ENCODE measurements at regions not wholly inside any gene's neighbourhood (a gene's known extent, or its start where the extent isn't known, plus 50 kb on each side); places are given as distances from the start of the nearest gene placed in this dataset.

DNA sequence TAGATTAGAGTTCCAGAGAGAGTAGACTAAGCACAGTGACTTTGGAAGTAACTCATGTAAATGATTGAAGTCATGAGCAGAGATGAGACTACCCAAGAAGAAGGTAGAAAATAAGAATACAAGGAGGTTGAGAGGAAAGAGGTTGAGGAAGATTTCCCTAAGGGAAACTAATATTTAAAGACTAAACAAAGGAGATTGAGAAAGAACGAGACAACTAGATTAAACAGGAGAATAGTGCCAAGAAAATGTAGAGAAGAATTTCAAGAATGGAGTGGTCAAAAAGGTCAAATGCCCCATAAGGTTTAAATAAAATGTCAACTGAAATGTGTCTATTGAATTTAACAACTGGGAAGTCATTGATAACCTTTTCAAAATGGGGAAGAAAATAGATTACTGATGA is 59.0 kb downstream of the RPS29 start:
- Mint-ChIP-seq H3K27me3 (peaks cover 14% of the 10 kb centered on the region), H3K9me3 (peaks cover 3% of the 10 kb centered on the region), H3K4me3 (no peak overlapping the region), H3K36me3 (no peaks in the 10 kb centered on the region), H3K27ac (no peak overlapping the region), H3K4me1 (no peaks in the 10 kb centered on the region)
- no peak for ATAC-seq (ENCODE audit: low read depth)
- no peak for DNase-seq
- POLR2A ChIA-PET = no interaction called here

DNA sequence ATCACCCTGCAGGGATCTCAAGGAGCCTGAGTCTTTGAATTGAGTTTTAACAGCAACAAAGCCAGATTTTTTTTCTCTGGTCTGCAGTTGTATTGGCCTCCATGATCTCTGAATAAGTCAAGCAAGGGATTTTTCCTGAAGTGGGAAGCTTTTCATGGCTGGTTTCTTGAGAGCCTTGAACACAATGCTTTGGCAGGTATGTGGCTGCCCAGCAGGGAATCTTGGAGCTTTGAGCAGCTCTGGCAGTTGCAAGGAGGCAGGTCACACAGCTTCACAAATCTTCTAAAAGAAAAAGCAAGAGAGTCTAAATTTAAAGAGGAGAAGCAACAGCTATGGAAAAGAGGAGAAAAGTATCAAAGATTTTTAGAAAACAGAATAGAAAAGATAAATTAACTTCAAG is 60.1 kb downstream of the RPS29 start:
- peaks cover 2% of the 10 kb centered on the region for H3K9me3 Mint-ChIP-seq
- H3K4me3 Mint-ChIP-seq = no peak overlapping the region
- POLR2A ChIA-PET = no interaction called here
- H3K36me3 Mint-ChIP-seq = no peaks in the 10 kb centered on the region
- no peaks in the 10 kb centered on the region for H3K4me1 Mint-ChIP-seq
- no peak for ATAC-seq (ENCODE audit: low read depth)
- H3K27ac Mint-ChIP-seq = no peak overlapping the region
- DNase-seq = no peak
- H3K27me3 Mint-ChIP-seq = peaks cover 10% of the 10 kb centered on the region

DNA sequence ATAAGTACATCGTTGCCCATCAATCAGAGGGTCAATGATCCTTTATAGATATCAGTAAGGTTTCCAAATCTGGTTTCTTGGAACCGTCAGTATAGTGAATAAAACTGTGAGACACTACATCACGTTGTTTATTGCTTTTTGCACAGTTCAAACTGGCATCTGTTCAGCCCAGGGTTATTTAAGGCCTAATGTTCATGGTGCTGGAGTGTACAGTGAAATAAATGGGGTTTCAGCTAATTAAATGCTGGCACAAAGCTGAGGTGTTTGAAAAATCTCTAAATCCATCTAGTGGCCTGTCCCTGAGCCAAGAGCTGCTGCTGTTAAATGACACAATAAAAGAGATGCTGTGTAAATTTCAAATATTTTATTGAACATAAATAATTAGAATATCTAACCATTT is 69.9 kb downstream of the RPS29 start:
- ATAC-seq (ENCODE audit: low read depth) (no peak), DNase-seq (no peak)
- Mint-ChIP-seq H3K27ac (no peak overlapping the region), H3K4me1 (no peaks in the 10 kb centered on the region), H3K9me3 (no peaks in the 10 kb centered on the region), H3K27me3 (peaks cover under 1% of the 10 kb centered on the region), H3K4me3 (no peak overlapping the region), H3K36me3 (no peaks in the 10 kb centered on the region)
- POLR2A ChIA-PET = no interaction called here

DNA sequence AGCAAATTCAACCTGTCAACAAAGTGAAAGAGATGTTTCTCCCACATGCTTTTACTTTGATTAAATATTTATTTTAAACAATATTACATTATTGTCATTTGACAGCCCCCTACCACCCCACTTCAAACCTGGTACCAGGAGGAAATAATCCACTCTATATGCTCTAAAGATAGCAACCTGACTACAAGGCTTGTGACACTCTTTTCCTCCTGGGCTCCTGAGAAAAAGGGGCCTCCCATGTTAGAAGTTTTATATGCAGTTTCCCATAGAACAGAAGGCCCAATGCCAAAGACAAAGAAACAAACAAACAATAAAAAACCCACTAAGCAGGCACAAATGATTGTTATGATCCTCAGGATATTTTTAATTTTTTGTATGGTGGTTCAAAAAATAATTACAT is 73.6 kb downstream of the RPS29 start:
- ATAC-seq (ENCODE audit: low read depth) (no peak), DNase-seq (no peak)
- H3K9me3 Mint-ChIP-seq = no peaks in the 10 kb centered on the region
- H3K4me3 Mint-ChIP-seq = no peak overlapping the region
- H3K36me3 Mint-ChIP-seq = no peaks in the 10 kb centered on the region
- peaks cover 2% of the 10 kb centered on the region for H3K27me3 Mint-ChIP-seq
- H3K27ac Mint-ChIP-seq = no peak overlapping the region
- POLR2A ChIA-PET = no interaction called here
- no peaks in the 10 kb centered on the region for H3K4me1 Mint-ChIP-seq

DNA sequence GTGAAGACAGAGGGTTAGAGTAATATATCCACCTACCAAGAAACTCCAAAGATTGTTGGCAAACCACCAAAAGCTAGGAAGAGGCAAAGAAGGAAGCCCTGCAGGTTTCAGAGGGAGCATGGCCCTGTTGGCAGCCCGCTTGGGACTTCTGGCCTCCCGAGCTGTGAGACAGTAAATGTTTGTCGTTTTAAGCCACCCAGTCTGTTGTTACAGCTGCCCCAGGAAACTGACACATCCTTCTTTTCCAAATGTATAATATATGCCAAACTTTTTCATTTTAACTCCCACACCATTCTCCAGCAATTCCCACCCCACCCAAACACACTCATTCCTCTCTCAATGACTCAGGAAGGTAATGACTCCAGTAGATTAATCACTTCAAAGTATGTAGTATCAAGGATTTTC is 74.0 kb downstream of the RPS29 start:
- no peaks in the 10 kb centered on the region for H3K36me3 Mint-ChIP-seq
- peaks cover 2% of the 10 kb centered on the region for H3K27me3 Mint-ChIP-seq
- POLR2A ChIA-PET = no interaction called here
- no peak for ATAC-seq (ENCODE audit: low read depth)
- no peak overlapping the region for H3K27ac Mint-ChIP-seq
- no peaks in the 10 kb centered on the region for H3K9me3 Mint-ChIP-seq
- H3K4me3 Mint-ChIP-seq = no peak overlapping the region
- no peak for DNase-seq
- no peaks in the 10 kb centered on the region for H3K4me1 Mint-ChIP-seq

DNA sequence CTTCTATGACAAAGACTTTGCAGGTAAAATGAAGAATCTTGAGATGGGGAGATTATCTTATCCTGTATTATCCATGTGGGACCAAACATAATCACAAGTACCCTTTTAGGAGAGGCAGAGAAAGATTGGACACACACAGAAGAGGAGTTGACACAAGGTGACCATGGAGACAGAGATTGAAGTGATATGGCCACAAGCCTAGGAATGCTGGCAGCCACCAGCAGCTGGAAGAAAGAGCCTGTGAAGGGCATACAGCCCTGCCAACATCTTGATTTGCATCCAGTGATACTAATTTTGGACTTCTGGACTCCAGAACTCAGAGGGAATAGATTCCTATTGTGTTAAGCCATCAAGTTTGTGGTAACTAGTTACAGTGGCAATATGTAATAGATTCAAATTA is 78.1 kb downstream of the RPS29 start:
- Mint-ChIP-seq H3K27ac (no peak overlapping the region), H3K9me3 (no peaks in the 10 kb centered on the region), H3K27me3 (peaks cover 6% of the 10 kb centered on the region), H3K4me3 (no peak overlapping the region), H3K4me1 (peaks cover 1% of the 10 kb centered on the region), H3K36me3 (no peaks in the 10 kb centered on the region)
- POLR2A ChIA-PET = no interaction called here
- ATAC-seq (ENCODE audit: low read depth) (no peak), DNase-seq (no peak)

DNA sequence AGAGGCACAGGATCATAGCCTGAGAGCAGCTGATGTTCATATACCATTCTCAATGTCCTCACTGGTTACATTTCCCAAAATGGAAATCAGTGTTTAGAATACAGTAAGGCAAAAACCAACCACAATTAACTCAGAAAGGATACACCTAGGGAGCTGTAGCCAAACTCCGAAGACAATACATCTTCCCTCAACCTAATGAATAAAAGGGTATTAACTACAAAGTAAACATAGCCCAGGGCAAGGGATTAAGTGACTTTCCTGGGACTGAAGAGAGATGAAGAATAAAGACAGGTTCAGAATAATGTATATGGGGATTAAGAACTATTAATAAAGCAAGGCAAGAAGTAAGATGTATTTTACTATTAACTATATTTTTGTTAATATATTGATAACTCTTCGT is 79.5 kb downstream of the RPS29 start:
- Mint-ChIP-seq H3K4me3 (no peak overlapping the region), H3K9me3 (no peaks in the 10 kb centered on the region), H3K27me3 (peaks cover 6% of the 10 kb centered on the region), H3K36me3 (no peaks in the 10 kb centered on the region), H3K4me1 (peaks cover 1% of the 10 kb centered on the region), H3K27ac (no peak overlapping the region)
- ATAC-seq (ENCODE audit: low read depth) (no peak), DNase-seq (no peak)
- POLR2A ChIA-PET = no interaction called here

DNA sequence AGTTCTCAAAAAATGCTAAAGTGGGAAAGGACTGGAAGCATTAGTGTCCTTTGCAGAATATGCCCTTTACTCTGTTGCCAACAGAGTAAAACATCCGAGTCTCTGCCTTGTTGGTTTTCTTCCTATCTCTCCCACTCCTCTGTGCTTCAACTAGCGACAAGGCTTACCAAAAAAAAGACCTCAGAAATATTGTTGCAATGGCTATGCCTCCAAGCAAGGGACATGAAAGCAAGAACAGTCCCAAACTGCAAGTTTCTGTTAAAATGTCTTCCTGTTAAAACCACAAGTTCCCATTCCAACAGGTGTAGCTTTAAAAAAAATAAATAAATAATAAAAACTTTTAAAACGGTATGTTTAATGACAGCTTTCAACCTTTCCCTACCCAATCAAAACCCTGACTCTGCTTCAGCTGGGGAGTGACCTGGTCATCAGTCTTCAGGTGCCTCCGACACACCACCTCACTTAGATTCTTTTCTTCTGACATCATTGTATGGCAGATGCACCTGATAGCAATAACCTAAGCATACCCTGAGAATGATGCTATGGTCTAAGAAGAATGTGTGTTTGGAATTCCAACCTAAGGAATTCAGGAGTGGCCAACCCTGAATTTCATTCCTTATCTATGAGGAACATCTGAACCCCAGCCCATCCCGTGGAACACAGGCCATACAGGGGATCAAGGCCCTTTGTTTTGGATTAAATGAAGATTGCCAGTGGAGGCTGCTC is 81.0 kb downstream of the RPS29 start:
- DNase-seq = no peak
- ATAC-seq (ENCODE audit: low read depth) = no peak
- Mint-ChIP-seq H3K4me1 (peaks cover 1% of the 10 kb centered on the region), H3K27ac (no peak overlapping the region), H3K9me3 (no peaks in the 10 kb centered on the region), H3K4me3 (no peak overlapping the region), H3K36me3 (no peaks in the 10 kb centered on the region), H3K27me3 (peaks cover 5% of the 10 kb centered on the region)
- POLR2A ChIA-PET = no interaction called here

DNA sequence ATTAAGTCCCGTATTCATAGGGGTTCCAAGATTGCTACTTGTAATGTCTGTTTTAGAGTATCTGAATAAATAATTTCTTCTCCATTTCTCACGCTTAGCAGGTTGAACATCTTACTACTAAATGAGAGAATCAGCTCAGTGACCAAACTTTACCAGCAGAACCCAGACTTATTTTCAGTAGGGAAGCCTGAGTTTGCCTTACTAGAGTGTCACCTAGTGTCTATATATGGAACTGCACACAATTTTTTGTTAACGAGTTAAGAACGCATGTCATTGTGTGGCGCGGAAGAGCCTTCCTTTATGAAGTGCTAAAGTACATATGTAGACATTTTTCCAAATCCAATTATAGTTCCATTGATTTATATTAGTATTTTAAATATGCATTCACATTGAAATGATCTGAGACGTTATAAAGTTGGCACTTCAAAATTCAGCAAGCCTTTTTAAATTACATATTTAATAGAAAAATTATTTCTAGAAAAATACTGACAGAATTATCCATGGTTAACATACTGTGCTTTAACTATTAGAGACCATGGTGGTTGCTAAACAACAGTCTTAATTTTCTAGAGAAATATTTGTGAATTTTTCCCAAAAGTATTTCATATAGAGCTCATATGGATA is 88.3 kb downstream of the RPS29 start:
- Mint-ChIP-seq H3K27me3 (peaks cover 21% of the 10 kb centered on the region), H3K36me3 (no peaks in the 10 kb centered on the region), H3K9me3 (no peaks in the 10 kb centered on the region), H3K4me1 (no peaks in the 10 kb centered on the region), H3K27ac (no peak overlapping the region), H3K4me3 (no peak overlapping the region)
- ATAC-seq (ENCODE audit: low read depth) (peak; percentile 66), DNase-seq (no peak)
- POLR2A ChIA-PET = no interaction called here

DNA sequence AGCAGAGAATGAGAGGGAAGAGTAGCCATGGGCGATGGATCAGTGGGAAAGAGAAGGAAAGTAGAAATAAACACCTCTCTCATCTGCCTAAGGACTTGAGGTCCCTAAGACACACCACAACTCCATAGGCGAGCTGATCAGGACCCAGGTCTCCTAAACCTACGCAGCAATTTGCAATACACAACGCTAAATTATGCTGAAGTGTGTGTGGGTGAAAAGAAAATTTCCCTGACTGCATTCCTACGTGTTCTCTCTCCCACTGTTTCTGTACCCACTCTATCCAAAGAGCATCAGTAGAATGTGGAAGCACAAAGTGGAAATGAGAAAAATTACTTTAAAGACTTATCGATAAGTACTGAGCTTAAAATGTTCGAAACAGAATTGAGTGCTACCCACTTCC is 88.9 kb downstream of the RPS29 start:
- no peak overlapping the region for H3K27ac Mint-ChIP-seq
- DNase-seq (no peak), ATAC-seq (ENCODE audit: low read depth) (no peak)
- no peaks in the 10 kb centered on the region for H3K4me1 Mint-ChIP-seq
- H3K9me3 Mint-ChIP-seq = no peaks in the 10 kb centered on the region
- H3K36me3 Mint-ChIP-seq = no peaks in the 10 kb centered on the region
- no peak overlapping the region for H3K4me3 Mint-ChIP-seq
- POLR2A ChIA-PET = no interaction called here
- H3K27me3 Mint-ChIP-seq = peaks cover 21% of the 10 kb centered on the region

DNA sequence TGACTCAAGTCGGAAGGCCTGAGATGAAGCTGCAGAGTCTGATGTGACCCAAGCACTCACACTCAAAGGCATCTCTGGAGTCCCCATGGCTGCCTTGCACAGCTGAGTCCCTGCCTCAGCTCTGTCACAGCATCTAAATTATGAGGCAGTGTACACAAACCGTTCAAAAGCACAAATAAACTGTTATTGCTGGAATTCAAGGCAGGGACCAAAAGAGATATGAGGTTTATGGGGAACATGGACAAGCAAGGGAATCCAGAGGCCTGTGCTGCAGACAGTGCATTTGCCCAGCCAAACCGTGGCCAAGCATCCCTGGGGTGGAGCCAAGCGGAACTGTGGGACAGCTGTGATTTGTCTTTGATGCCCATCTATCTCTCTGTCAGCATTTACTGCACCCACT is 91.3 kb downstream of the RPS29 start:
- Mint-ChIP-seq H3K9me3 (no peaks in the 10 kb centered on the region), H3K36me3 (no peaks in the 10 kb centered on the region), H3K27ac (no peak overlapping the region), H3K27me3 (peaks cover 16% of the 10 kb centered on the region), H3K4me3 (no peak overlapping the region), H3K4me1 (no peaks in the 10 kb centered on the region)
- ATAC-seq (ENCODE audit: low read depth) (no peak), DNase-seq (no peak)
- POLR2A ChIA-PET = no interaction called here

DNA sequence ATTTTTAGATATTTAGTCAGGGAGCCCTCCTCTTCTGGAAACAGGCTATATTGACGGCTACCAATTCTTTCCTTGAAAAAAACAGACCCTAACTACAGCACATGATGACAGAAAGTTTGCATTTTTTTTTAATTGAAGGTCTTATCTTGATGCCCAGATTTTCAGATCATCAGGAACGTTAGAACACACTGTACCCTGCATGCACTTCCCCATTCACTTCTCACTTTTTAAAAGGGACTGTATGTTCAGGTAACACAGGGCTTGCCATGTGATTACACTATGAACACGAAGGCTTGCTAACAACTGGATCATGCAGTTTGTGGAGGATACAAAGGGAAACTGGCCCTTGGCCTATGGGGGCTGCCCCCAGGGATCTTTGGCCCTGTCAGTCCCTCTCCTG is 92.6 kb downstream of the RPS29 start:
- Mint-ChIP-seq H3K4me3 (no peak overlapping the region), H3K27me3 (peaks cover 11% of the 10 kb centered on the region)

DNA sequence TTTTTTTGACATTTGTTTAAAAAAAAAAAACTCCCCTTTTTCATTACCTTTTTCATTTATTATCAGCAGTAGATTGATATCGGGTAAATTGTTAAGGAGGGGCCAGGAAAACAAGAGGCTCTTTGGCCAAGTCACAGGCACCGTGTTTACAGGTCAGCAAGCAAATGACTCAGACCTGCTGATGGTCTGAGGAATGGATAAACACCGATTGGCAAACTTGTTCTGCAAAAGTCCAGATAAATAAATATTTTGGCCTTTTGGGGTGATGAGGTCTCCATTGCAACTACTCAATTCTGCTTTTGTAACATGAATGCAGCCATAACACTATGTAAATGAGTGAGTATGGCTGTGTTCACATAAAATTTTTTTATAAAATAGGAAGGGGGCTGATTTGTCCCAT is 94.0 kb downstream of the RPS29 start:
- Mint-ChIP-seq H3K9me3 (no peaks in the 10 kb centered on the region), H3K4me3 (no peak overlapping the region), H3K27ac (no peak overlapping the region), H3K36me3 (no peaks in the 10 kb centered on the region), H3K27me3 (peaks cover 7% of the 10 kb centered on the region), H3K4me1 (no peaks in the 10 kb centered on the region)
- POLR2A ChIA-PET = no interaction called here
- DNase-seq (no peak), ATAC-seq (ENCODE audit: low read depth) (no peak)

More for the DNA sequence above, 92.6 kb downstream of the RPS29 start:
- H3K36me3 Mint-ChIP-seq = no peaks in the 10 kb centered on the region
- DNase-seq = no peak
- no peaks in the 10 kb centered on the region for H3K9me3 Mint-ChIP-seq
- POLR2A ChIA-PET = no interaction called here
- H3K27ac Mint-ChIP-seq = no peak overlapping the region
- H3K4me1 Mint-ChIP-seq = no peaks in the 10 kb centered on the region
- no peak for ATAC-seq (ENCODE audit: low read depth)

DNA sequence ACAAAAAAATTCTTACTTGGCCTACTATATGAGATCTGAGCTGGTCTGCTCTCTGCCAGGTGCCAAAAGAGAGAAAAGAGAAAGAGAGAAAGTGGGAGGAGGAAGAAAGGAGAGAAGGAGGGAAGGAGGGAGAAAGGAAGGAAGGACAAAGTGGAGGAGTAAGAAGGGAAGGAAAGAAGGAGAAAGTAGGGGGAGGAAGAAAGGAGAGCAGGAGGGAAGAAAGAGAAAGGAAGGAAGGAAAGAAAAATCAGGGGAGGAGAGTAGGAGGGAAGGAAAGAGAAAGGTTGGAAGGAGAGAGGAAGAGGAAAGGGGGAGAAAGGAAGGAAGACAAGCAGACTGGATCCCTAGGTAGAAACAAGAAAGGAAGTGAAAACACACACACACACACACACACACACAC is 96.8 kb downstream of the RPS29 start:
- Mint-ChIP-seq H3K4me3 (no peak overlapping the region), H3K27me3 (peaks cover 13% of the 10 kb centered on the region), H3K9me3 (no peaks in the 10 kb centered on the region), H3K36me3 (no peaks in the 10 kb centered on the region), H3K27ac (no peak overlapping the region), H3K4me1 (no peaks in the 10 kb centered on the region)
- POLR2A ChIA-PET = no interaction called here
- ATAC-seq (ENCODE audit: low read depth) = no peak
- DNase-seq = no peak

Data from activated naive CD8-positive, alpha-beta T cell treated with anti-CD3 and anti-CD28 coated beads, Interleukin-2, amount 10 ng/mL, durations not matched to agents 7 days and 5 days (primary cell).